ENCODE measurements at regions not wholly inside any gene's neighbourhood (a gene's known extent, or its start where the extent isn't known, plus 50 kb on each side); places are given as distances from the start of the nearest gene placed in this dataset.

DNA sequence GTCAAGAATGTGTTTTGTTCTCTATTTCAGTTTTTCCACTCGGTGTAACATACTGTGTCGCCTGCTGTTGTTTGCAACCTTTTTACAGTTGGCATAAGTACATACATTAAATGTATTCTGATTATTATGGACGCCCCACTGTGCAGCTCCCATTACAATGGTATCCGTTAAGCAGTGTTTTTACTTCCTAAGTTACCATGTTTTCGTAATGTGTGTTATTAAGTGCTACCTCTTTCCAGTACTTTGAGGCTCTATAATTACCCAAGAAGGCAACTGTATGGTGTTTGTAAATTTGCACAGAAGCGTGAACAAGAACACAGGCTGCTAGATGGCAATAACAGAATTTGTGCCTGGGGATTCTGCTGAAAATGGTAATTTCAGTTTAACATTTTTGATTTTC lies 568.0 kb upstream of the MARCKS start:
- TF ChIP-seq, protein P1, sequence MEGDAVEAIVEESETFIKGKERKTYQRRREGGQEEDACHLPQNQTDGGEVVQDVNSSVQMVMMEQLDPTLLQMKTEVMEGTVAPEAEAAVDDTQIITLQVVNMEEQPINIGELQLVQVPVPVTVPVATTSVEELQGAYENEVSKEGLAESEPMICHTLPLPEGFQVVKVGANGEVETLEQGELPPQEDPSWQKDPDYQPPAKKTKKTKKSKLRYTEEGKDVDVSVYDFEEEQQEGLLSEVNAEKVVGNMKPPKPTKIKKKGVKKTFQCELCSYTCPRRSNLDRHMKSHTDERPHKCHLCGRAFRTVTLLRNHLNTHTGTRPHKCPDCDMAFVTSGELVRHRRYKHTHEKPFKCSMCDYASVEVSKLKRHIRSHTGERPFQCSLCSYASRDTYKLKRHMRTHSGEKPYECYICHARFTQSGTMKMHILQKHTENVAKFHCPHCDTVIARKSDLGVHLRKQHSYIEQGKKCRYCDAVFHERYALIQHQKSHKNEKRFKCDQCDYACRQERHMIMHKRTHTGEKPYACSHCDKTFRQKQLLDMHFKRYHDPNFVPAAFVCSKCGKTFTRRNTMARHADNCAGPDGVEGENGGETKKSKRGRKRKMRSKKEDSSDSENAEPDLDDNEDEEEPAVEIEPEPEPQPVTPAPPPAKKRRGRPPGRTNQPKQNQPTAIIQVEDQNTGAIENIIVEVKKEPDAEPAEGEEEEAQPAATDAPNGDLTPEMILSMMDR (IDR thresholded peaks at IDR 0.05; ENCODE audit: low read depth, low read length): no peak
- in situ Hi-C loops (cut with HindIII; ENCODE audit: low sequenced_read_pairs): no loop called here
- no peak overlapping the region for H3K4me3 ChIP-seq (ENCODE audit: low read depth, low read length)
- DNase-seq (ENCODE audit: low read depth, low spot score): no peak

DNA sequence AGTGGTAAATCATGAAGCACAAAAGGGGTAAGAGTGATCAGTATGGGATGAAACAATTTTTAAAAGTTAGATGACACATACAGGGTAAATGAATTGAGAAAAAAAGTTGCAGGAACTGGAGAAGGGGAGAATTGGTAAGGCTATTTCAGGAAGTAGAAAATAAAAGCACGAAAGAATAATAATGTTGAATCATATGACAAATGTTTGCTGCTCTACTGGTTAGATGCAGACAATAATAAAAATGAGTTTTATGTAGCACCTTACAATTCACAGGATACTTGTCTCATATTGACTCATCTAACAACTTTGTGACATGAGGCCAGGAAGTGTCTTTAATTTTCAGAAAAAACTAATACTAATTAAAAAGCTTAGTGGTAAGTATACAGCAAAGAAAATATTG lies 566.5 kb upstream of the MARCKS start:
- DNase-seq (ENCODE audit: low read depth, low spot score): no peak
- TF ChIP-seq, protein P1 (IDR thresholded peaks at IDR 0.05; ENCODE audit: low read depth, low read length): no peak
- H3K4me3 ChIP-seq (ENCODE audit: low read depth, low read length): no peak overlapping the region
- in situ Hi-C loops (cut with HindIII; ENCODE audit: low sequenced_read_pairs): no loop called here

DNA sequence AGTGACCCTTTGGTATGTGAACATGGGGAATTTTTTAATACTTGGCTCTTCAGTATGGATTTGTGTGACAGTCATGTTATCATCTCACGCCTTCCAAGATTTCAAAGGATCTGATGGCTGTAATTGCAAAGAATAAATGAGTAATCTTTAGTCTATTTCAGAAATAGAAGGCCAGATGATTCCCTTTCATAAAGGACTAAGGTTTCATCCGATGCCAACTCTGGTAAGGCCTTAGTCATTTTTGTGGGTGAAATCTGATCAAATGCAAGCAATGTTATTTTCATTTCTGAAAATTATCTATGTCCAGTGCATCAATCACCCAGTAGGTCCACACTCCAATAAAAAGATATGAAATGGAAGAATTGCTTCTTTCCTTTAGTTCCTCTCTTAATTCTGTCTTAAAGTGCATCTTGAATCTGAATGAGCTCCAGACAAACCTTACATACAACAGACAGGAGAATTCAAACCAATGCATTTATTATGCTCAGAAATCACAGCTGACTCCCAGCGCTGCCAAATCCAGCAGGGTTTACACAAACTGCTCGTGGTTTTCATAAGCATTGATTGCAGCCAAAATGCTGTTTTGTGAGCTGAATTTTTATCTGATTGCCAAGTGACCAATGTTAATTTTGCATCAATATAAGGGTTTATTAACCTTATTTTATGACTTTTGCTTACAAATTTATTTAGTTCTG lies 565.2 kb upstream of the MARCKS start:
- TF ChIP-seq, protein P1 (IDR thresholded peaks at IDR 0.05; ENCODE audit: low read depth, low read length): no peak
- in situ Hi-C loops (cut with HindIII; ENCODE audit: low sequenced_read_pairs): no loop called here
- peak; percentile 50 for DNase-seq (ENCODE audit: low read depth, low spot score)
- no peak overlapping the region for H3K4me3 ChIP-seq (ENCODE audit: low read depth, low read length)

DNA sequence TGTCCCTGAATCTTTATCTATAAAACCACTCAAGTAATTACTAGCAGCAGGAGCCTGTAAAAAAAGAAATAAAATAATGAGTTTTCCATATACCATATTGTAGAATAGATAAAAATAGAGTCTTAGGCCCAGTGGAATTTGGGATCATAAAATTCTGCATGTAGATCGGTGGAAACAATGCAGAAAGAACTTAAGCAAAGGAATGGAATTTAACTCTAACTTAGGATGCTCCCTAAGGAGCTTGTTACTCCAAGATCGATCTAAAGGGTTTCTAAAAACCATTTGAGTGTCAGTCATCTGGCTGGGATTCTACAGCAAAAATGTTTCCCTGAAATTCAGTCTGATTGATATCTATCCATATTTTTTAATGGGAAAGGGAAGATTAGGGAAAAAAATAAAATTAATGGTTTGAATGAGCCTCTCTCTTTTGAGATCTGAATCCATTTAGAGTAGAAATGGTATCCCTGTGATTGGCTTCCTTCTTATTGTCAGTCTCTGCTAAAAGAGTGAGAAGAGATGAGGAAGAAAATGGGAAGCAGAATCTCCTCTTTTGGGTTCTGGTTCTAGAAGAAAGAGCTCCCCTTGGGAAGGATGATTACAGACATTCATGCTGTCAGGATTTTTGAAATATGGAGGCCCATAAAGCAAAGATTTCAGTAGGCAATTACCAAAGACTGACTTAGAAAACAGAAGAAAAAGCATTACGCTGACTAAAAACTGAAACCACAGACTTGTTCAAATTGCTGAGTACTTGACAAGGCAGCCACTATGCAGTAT lies 564.3 kb upstream of the MARCKS start:
- DNase-seq (ENCODE audit: low read depth, low spot score): no peak
- in situ Hi-C loops (cut with HindIII; ENCODE audit: low sequenced_read_pairs): no loop called here
- TF ChIP-seq, protein P1 (IDR thresholded peaks at IDR 0.05; ENCODE audit: low read depth, low read length): no peak
- no peak overlapping the region for H3K4me3 ChIP-seq (ENCODE audit: low read depth, low read length)

DNA sequence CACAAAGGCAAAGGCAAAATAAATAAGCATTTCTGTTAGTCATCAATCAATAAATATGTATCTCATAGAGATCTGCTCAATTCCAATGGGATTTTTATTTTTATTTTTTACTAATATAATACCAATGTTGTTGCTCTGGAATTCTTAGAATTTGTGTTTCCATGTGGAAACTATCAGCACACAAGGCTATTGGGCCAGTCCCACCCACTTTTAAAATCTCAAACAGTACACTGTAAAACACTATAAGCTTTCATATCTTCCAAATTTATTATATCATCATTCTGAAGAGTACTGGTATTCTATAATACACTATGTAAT lies 563.8 kb upstream of the MARCKS start:
- DNase-seq (ENCODE audit: low read depth, low spot score): no peak
- no peak overlapping the region for H3K4me3 ChIP-seq (ENCODE audit: low read depth, low read length)
- in situ Hi-C loops (cut with HindIII; ENCODE audit: low sequenced_read_pairs): no loop called here
- TF ChIP-seq, protein P1 (IDR thresholded peaks at IDR 0.05; ENCODE audit: low read depth, low read length): no peak

DNA sequence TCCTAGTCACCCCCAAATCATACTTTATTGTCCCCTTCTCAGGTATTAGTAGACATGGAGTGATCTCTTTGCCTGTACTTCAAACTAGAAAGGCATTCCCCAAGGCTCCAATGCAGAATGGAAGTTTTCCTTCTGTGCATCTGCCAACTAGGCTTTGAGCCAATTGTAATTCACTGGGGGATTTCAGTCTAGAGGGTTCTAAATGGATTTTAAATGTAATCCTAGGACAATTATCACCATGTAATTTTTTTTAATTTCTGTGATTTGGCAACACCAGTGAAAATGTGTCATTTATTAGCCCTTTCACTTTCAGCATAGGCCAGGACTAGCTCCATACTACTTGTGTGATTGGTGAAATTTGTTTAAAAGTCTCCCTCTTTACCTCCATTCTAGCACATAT lies 557.6 kb upstream of the MARCKS start:
- TF ChIP-seq, protein P1 (IDR thresholded peaks at IDR 0.05; ENCODE audit: low read depth, low read length): no peak
- DNase-seq (ENCODE audit: low read depth, low spot score): no peak
- H3K4me3 ChIP-seq (ENCODE audit: low read depth, low read length): no peak overlapping the region
- in situ Hi-C loops (cut with HindIII; ENCODE audit: low sequenced_read_pairs): no loop called here

Measured in astrocyte of the spinal cord (primary cell).